DMS53 (cell line): ENCODE measurements at regions not wholly inside any gene's neighbourhood (a gene's known extent, or its start where the extent isn't known, plus 50 kb on each side); places are given as distances from the start of the nearest gene placed in this dataset.

Experiments used
- DNase-seq: peaks from one replicate; lab custom pipeline; 2025; lab: John Stamatoyannopoulos, UW

DNA sequence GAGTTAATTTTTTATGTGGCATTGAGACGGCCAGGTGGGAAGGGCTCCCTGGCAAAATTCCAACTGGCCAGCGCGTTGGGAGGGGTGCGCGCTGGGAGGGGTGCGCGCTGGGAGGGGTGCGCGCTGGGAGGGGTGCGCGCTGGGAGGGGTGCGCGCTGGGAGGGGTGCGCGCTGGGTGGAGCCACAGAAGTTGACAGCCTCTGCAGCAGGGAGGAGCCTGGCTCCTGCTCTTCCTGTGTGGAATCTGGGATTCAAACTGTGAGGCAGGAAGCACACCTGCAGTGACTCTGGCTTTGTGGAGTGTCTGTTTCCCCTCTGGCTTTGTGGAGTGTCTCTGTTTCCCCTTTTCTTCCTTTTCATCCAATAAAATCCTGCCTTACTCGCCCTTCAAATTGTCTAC lies 147.9 kb upstream of the CBLN2 start:
- DNase-seq = peak; percentile 94

DNA sequence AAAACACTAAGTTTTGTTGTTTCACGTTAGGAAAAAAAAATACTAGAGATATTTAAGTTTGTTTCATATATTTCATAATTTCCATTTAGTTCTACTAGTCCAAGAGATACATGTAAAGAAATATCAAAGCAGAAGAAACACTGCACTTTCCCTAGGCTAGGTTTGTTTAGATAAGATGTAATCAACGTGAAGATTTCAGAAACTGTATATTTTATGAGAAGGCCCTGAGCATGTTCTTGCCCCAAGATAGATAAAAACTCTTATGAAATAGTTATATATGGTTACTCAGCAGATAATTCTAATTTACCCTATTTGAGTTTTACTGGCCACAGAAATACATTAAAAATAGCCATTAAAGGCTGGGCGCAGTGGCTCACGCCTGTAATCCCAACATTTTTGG lies 143.6 kb upstream of the CBLN2 start:
- no peak for DNase-seq

DNA sequence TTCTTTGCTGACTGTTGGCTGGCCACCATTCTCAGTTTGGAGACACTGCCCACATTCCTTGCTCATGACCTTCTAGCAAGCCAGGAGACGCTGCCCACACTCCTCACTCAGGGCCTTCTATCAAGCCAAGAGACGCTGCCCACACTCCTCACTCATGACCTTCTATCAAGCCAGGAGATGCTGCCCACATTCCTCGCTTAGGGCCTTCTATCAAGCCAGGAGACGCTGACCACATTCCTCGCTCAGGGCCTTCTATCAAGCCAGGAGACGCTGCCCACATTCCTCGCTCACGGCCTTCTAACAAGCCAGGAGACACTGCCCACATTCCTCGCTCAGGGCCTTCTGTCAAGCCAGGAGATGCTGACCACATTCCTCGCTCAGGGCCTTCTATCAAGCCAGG lies 131.3 kb upstream of the CBLN2 start:
- no peak for DNase-seq

DNA sequence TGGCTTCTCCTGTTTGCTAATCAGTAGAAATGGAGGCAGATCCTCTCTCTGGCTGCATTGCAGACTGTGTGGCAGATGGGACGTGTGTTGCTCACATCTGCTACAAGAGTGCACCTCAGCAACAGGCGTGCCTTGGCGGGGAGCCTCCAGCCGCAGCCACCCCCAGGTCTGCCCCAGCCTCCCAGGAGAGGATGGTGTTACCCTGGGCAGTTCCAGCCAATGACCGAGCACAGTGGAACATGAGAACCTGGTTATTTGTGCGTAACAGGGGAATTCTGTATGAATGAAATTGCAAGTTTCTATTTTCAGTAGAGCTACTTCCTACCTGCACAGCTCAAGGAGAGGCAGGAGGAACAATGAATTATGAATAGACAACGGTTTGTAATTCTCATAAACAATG lies 130.6 kb upstream of the CBLN2 start:
- no peak for DNase-seq

DNA sequence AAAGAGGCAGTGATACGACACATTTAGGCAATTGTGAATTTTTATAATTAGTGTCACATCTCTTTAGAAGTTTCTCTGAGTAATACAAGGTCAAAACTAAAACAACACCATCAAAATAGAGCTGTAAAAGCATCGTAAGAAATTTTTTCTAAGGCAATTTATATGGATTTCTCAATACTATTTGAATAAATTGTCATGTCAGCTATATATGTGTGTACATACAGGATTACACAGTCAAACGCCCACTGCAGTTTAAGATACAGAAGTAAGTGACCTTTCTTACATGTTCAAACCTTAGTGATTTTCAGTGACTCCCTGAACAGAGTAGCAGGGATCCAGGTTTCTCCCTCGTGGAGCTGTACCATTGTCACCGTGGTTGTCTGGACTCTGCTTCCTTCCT lies 129.1 kb upstream of the CBLN2 start:
- no peak for DNase-seq

DNA sequence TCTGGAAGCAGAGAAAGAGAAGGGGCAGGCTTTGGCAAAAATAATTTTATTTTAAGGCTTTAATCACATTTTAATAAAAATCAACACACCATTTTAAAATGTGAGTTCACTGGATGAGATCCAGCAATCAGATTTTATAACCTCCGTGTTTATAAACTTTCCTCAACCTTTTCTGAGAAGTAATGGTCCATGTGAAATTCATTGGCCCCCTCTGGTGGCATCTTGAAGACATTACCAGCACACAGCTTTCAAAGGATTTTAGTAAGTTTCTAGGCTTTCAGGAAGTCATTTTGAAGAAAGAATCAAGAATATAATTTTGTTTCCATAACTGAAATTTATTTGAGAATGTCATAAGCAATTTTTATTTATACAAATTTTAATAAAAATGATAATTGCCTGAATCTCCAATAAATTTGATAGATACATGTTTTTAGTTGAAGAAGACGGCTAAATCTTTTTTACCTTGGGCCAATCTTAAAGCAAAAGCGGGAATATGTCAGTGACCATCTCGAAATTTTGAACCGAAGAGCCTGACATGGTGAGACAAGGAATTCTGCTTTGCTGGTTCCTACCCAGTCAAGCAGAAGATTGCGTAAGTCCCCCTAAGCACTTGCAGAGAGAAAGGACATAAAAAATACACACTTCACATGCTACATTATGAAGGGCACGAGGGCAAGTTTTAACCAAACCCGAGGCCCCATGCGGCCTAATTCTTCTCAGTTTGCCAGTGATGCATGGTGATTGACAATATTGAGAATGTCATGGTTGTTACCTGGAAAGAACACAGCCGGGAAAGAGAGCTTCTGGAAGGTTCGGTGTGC lies 128.4 kb upstream of the CBLN2 start:
- DNase-seq = peak; percentile 82

DNA sequence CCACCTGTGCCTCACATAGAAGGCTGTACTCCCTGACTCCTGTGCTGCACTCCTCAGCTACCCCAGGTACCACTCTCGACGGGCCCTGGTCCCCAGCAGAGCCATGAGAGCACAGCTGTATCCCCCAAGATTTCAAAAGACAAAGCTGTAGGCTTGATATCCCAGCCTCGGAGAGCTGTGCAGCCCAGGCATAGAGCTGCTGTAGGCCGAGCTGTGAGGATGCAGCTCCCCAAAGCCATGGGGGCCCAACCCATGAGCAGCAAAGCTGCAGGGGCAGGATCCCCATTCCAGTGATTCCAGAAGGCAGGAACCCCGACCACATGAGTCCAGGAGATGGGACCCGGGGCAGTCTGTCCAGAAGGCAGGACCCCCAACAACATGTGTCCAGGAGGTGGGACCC lies 123.8 kb upstream of the CBLN2 start:
- no peak for DNase-seq

DNA sequence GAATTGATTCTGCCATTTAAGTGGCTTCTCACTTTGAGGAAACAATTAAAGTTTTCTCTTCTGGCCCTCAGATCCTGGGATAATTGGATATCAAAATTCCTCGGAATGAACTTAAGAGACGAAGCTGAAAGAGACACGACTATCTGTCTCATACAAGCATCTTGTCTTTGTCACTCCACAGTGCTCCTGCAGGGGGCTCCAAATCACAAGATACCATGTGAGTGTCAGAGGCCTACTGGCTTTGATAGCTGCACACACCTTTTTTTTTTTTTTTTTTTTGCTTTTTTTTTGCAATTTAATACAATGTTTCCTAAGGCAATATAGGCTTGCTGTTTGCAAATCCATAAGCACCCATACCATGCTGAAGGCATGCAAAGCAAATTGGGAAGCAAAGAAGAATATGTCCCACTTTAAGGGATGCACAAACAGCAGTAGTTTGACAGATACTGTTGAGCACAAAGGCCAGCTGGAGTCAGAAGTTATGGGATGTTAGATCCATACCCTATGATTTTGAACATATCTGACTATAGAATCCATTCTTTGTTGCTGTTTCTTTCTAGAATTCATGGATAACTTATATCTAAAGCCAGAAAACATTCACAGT lies 109.0 kb upstream of the CBLN2 start:
- peak; percentile 94 for DNase-seq

DNA sequence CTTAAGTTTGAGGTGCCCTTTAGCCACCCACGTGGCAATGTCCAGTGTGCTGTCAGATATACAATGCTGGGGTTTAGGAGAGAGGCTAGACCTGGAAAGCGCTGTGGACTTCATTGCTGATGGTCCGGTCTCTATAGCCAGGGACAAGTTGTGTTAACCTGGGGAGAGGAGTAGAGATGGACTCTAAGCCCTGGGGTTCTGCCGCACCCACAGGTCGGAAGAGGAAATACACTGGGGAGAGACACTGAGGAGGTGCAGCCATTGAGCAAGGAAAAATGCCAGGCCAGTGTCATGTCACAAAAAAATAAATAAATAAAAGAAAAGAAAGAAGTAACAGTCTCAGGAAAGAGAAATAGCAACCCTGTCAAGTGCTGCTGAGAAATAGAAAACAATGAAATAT lies 106.9 kb upstream of the CBLN2 start:
- DNase-seq = no peak

DNA sequence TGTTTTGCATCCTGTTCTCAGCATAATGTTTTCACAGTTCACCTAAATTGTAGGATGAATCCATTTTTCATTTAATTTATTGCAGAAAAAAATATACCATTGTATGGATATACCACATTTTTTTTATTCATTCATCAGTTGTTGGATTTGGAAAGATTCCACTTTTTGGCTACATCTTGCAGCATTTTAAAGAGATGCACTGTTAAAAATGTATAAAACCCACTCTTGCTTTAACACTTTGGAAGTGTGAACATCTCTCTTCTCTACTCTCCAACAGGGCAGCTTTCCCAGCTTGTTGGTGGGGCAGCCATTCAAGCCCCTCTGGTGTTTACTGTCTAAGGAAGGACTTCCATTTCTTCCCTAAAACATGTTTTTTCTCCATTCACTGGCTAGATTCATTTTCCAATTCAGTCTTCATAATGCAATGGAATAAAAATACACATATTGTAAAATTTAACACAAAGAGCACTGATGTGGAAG lies 104.4 kb upstream of the CBLN2 start:
- DNase-seq = no peak

DNA sequence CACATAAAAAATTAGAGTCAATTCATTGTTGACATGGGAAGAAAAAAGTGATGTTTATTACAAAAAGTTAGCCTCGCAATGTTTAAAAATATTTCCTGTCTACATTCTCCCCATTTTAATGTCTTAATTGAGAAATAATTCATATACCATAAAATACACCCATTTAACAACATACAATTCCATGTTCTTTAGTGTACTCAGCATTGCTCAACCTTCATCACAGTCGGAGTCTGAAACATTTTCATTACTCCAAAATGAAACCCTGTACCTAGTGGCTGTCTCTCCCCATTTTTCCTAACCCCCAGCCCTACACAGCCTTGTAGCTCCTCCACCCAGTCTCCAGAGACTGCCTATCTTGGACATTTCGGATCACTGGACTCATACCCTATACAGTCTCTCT lies 103.9 kb upstream of the CBLN2 start:
- DNase-seq = no peak

DNA sequence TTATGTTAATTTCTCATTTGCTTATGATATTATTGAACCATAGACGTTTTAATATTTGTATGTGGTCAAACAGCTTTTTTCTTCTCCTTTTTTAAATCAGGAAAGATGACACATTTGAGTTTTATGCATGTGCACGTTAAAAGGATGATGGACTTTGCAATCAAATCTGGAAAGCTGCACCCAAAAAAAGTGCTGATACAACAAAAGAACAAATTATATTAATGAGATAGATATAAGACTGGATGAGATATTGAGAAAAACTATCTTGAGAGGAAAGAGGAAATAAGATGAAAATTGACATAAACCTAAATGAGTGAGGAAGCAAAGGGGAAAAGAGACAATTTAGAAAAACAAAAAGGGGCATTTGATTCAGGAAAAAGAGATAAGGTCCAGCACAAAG lies 96.4 kb upstream of the CBLN2 start:
- no peak for DNase-seq

DNA sequence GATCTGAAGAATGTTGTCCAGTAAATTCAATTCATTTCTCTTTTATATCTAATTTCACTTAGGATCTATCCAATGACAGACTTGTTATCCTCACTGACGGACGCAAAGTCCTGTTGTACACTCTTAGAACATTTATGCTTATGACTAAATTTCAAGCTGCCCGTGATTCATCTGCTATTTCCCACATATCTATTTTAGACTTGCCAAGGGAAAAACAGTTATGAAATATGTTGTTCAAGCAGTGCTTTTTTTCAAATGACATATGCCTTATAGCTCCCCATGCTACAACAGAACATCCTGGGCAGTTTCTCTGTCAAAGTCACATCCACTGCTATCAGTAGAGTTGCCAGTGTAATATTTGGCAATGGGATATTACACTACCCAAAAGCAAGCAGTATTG lies 94.2 kb upstream of the CBLN2 start:
- no peak for DNase-seq

DNA sequence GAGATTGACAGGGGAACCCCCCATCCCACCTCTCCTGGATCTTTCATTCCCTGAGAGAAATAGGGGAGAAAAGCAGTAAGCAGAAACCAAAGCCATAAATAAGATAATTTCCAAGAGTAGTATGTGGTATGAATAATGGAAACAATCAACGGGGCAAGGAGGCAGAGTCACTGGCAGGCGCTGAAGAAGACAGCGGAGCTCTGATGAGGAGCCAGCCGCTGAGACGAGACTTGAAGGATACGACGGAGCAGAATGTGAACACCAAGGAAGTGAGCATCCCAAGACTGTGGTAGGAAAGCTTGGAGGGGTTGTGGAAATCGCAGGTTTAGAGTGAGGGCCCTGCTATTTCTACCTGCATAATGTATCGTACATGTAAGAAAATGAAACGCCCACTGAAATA lies 93.6 kb upstream of the CBLN2 start:
- no peak for DNase-seq

DNA sequence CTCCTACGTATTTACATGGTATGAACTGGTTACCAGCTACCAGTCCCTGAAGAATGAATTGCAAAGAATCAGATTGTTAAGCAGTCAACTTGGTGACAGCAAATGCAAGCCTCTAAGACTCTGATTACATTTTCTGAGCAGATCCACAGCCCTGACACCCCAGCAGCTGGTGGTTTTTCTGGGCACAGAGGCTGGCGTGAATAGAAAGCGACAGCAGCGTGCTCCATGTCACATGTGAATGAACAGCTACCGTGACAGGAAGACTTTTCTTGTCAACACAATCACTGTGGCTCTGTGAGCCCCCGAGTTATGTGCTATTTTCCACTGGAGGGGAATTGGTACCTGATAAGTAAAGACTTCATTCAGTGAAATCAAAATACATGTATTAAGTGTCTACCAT lies 93.2 kb upstream of the CBLN2 start:
- no peak for DNase-seq

DNA sequence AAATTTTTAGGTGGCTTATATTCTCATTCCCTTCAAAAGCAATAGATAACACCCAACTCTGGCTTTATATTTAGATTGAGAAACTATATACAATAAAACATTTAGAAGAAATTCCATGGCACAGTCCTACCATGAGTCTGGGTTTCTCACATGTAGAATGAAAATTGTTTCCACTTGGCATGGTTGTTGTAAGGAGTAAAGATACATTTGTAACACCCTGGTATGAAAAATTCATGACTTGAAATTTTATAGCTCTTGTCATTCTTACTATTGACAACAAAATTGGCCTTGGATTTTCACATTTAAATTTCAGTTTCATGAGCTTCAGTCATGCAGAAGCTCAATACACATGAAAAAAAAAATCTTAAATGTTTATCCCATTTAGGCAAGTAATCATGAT lies 92.5 kb upstream of the CBLN2 start:
- DNase-seq = no peak

DNA sequence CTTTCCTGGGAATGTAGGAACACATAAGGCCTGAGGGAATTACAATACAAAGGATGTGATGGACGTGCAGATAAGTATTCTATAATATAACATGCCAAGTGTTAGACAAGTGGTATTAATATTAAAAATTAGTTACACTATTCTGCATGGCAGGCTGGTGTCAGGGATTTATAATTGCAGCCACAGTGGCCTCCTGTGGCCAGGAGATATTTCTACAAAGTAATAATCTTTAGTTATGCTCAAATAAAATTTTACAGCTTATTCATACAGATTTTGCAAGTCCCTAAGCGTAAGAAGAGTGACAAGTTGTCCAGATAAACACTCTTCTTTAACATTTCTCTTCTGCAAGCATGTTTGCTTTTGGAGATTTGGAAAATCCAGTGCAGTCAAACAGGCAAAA lies 90.4 kb upstream of the CBLN2 start:
- peak; percentile 48 for DNase-seq

DNA sequence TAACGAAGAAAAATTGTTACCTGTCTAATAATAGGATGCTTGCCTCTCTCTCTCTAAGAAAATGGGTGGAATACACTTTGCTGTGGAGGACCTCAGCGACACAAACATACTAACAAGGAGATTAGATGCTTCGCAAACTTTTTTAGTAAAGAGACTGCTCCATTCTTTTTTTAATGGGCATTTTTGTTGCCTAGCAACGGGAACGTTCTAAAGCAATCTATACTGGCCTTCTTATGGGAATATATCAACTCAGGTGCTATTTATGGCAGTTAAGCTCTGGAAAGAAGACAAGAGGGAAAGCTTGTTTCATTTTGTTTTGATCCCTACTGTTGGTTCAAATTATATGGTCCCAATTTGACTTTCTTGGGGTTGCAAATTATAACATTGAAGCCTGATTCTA lies 86.8 kb upstream of the CBLN2 start:
- peak; percentile 42 for DNase-seq

DNA sequence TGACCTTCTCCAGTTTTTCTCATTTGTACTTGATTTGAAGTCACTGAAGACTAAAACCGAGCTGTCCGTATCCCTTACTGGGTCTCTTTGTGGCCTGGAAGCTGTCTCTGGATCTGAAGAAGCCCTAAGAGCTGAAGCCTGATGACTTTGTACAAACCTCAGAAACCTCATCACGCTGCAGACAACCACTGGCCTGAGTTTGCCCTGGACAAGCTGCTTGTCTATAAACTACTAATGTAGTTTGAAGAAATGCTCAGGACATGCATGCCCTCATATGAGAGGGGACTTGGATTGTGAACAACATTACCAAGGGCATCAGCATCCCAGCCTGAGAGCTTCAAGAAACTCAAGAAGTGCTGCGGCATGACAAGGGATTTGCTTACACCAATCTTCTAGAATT lies 79.3 kb upstream of the CBLN2 start:
- no peak for DNase-seq

DNA sequence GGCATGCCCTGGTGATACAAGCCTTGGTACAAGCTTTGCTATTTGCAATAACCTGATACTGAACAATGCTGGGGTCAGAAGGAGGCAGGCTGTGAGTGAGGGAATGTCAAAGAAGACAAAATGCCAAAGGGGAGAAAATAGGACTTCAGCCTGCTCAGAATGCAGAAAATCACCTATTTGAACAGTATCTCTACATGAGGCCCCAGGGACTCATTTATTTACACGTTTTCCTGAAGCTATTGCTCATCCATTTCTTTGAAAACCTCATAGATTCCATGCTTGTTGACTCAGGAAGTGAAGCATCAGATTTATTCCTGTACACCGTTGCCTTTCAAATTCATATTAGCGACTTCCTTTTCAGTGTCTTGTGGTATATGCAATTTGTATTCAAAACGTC lies 69.4 kb upstream of the CBLN2 start:
- peak; percentile 74 for DNase-seq

DNA sequence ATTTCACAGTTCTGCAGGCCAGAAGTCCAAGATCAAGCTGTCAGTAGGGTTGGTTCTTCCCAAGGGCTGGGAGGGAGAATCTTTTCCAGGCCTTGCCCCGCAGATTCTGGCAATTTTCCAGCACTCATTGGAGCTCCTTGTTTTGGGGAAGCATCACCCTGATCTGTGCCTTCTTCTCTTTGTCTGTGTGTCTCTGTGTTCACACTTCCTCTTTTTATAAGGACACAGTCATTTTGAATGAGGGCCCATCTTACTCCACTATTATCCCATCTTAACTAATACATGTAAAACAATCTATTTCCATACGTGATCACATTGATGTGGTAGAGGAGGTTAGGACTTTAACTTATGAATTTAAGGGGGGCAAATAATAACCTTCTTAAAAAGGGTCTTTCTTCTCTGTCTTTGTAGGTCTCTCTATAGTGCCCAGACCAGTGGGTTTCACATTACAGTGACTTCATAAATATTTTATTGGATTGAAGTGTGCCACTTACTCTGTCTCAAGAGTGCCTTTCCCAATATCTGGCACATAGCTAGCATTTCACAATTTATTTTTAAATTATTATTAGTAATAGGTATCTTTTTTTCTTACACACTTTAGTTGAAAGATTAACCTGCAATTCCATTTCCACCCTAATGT lies 68.9 kb upstream of the CBLN2 start:
- no peak for DNase-seq

DNA sequence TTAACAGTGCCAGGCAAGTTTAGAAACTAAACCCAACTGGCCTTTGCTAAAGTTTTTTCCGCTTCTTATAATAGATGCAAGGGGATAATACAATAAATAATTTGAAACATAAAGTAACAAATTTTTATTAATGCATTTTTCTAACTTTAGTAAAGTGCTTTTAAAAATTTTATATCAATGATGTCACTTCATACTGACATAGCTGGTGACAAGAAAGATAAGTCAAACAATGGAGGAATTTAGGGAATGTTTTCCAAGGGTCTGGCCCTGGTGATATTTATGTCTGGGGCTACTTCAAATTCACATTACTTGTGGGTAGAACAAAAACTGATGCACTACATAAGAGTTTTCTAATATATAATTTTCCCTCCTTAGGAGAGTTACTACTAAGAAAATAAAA lies 61.2 kb upstream of the CBLN2 start:
- no peak for DNase-seq

DNA sequence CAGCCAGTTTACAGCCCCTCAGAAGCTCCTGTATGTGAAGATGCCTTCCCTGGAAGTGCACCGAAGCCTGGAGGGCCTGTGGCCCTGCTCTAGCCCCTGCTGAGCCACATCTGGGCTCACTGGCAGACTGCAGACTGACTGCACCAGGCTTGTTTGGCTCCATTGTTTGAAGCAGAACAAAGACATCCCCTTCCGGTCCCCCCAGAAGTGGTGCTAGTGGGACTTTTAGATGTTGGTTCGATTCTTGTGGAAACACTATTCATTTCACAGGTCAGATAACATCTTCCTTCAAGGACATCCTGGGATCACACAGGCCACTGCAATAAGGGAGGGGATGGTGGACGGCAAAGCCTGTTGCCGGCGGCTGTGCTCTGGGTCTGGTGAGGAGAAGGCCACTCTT lies 57.8 kb upstream of the CBLN2 start:
- DNase-seq = no peak
